HepG2 (cell line): ENCODE measurements at regions not wholly inside any gene's neighbourhood (a gene's known extent, or its start where the extent isn't known, plus 50 kb on each side); places are given as distances from the start of the nearest gene placed in this dataset.

Experiments
- CHD2 ChIP-seq: IDR thresholded peaks from 2 replicates; pipeline ENCODE4 v1.6.1; 2011; ENCODE audit warnings: low read depth, low read length, improper control_type of control experiment
- GABPB1 ChIP-seq: IDR thresholded peaks from 2 replicates; pipeline ENCODE4 v1.6.1; 2016; ENCODE audit warnings: mild to moderate bottlenecking, missing genetic modification reagents, moderate library complexity, missing compliant biosample characterization
- KAT7 ChIP-seq: IDR thresholded peaks from 2 replicates; pipeline ENCODE4 v1.6.1; 2018; ENCODE audit warnings: borderline replicate concordance, missing compliant biosample characterization
- TCF7 ChIP-seq: sonication (generic); IDR thresholded peaks from 2 replicates; pipeline ENCODE4 v1.6.1; 2016; ENCODE audit warnings: antibody characterized with exemption, low read depth
- ZFP36 ChIP-seq: fragments of 150-350 bp; IDR thresholded peaks from 2 replicates; pipeline ENCODE4 v1.6.1; 2018; ENCODE audit warnings: borderline replicate concordance, low read length, low read depth; ENCODE audit not compliant: partially characterized antibody
- ZSCAN29 ChIP-seq: sonication (generic); formaldehyde crosslinking; conservative IDR thresholded peaks from 2 replicates; pipeline ENCODE4 v1.4.0; 2020; ENCODE audit warnings: mild to moderate bottlenecking, missing genetic modification reagents
- TF ChIP-seq, protein P1 (sequence below): sonication (generic); formaldehyde crosslinking; IDR thresholded peaks from 2 replicates; pipeline ENCODE4 v1.4.0; 2020; ENCODE audit warnings: missing genetic modification reagents, borderline replicate concordance
- TF ChIP-seq, protein P2 (sequence below): sonication (generic); formaldehyde crosslinking; IDR thresholded peaks from 2 replicates; pipeline ENCODE4 v1.4.0; 2020; ENCODE audit warnings: missing genetic modification reagents
- TF ChIP-seq, protein P3 (sequence below): IDR thresholded peaks from 2 replicates; pipeline ENCODE4 v1.6.1; 2016; ENCODE audit warnings: missing genetic modification reagents, missing compliant biosample characterization
- TF ChIP-seq, protein P4 (sequence below): IDR thresholded peaks from 2 replicates; pipeline ENCODE4 v1.6.1; 2016
- TF ChIP-seq, protein P5 (sequence below), 2 experiments: IDR thresholded peaks; 2 replicates each; pipeline ENCODE4 v1.6.1; 2011 to 2012; ENCODE audit warnings: low read length in 2 of 2, borderline replicate concordance in 1 of 2, low read depth in 1 of 2, mild to moderate bottlenecking in 1 of 2, moderate library complexity in 1 of 2

DNA sequence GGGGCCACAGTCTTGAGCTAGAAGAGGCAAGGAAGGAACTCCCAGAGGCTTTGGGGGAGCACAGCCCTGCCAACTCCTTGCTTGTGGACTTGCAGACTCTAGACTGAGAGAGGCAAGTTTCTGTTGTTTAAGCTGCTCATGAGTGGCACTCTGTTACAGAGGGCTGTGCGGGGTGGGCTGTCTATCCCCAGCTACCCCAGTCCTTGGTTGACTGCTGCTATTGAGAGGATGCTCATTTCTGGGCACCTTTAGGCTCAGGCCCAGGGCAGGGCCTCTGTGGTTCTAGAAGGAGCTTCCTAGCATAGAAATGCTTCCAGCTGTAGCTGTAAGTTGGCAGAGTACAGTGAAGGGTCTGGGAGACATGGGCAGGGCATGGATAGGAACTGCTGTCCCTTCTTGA is 151.3 kb upstream of the GGTLC1 start:
- TF ChIP-seq ZFP36 = no peak
- no peak for TF ChIP-seq KAT7
- TF ChIP-seq, protein P1, sequence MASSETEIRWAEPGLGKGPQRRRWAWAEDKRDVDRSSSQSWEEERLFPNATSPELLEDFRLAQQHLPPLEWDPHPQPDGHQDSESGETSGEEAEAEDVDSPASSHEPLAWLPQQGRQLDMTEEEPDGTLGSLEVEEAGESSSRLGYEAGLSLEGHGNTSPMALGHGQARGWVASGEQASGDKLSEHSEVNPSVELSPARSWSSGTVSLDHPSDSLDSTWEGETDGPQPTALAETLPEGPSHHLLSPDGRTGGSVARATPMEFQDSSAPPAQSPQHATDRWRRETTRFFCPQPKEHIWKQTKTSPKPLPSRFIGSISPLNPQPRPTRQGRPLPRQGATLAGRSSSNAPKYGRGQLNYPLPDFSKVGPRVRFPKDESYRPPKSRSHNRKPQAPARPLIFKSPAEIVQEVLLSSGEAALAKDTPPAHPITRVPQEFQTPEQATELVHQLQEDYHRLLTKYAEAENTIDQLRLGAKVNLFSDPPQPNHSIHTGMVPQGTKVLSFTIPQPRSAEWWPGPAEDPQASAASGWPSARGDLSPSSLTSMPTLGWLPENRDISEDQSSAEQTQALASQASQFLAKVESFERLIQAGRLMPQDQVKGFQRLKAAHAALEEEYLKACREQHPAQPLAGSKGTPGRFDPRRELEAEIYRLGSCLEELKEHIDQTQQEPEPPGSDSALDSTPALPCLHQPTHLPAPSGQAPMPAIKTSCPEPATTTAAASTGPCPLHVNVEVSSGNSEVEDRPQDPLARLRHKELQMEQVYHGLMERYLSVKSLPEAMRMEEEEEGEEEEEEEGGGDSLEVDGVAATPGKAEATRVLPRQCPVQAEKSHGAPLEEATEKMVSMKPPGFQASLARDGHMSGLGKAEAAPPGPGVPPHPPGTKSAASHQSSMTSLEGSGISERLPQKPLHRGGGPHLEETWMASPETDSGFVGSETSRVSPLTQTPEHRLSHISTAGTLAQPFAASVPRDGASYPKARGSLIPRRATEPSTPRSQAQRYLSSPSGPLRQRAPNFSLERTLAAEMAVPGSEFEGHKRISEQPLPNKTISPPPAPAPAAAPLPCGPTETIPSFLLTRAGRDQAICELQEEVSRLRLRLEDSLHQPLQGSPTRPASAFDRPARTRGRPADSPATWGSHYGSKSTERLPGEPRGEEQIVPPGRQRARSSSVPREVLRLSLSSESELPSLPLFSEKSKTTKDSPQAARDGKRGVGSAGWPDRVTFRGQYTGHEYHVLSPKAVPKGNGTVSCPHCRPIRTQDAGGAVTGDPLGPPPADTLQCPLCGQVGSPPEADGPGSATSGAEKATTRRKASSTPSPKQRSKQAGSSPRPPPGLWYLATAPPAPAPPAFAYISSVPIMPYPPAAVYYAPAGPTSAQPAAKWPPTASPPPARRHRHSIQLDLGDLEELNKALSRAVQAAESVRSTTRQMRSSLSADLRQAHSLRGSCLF = no peak
- TF ChIP-seq TCF7 = no peak
- TF ChIP-seq, protein P2, sequence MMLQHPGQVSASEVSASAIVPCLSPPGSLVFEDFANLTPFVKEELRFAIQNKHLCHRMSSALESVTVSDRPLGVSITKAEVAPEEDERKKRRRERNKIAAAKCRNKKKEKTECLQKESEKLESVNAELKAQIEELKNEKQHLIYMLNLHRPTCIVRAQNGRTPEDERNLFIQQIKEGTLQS (CRISPR knock-in tag) = no peak
- TF ChIP-seq ZSCAN29 = no peak
- no peak for TF ChIP-seq CHD2
- TF ChIP-seq, protein P3, sequence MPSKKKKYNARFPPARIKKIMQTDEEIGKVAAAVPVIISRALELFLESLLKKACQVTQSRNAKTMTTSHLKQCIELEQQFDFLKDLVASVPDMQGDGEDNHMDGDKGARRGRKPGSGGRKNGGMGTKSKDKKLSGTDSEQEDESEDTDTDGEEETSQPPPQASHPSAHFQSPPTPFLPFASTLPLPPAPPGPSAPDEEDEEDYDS (CRISPR knock-in tag) = no peak
- TF ChIP-seq GABPB1 (CRISPR knock-in tag) = no peak
- TF ChIP-seq, protein P4, sequence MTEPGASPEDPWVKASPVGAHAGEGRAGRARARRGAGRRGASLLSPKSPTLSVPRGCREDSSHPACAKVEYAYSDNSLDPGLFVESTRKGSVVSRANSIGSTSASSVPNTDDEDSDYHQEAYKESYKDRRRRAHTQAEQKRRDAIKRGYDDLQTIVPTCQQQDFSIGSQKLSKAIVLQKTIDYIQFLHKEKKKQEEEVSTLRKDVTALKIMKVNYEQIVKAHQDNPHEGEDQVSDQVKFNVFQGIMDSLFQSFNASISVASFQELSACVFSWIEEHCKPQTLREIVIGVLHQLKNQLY (CRISPR knock-in tag) = no peak
- TF ChIP-seq, protein P5, sequence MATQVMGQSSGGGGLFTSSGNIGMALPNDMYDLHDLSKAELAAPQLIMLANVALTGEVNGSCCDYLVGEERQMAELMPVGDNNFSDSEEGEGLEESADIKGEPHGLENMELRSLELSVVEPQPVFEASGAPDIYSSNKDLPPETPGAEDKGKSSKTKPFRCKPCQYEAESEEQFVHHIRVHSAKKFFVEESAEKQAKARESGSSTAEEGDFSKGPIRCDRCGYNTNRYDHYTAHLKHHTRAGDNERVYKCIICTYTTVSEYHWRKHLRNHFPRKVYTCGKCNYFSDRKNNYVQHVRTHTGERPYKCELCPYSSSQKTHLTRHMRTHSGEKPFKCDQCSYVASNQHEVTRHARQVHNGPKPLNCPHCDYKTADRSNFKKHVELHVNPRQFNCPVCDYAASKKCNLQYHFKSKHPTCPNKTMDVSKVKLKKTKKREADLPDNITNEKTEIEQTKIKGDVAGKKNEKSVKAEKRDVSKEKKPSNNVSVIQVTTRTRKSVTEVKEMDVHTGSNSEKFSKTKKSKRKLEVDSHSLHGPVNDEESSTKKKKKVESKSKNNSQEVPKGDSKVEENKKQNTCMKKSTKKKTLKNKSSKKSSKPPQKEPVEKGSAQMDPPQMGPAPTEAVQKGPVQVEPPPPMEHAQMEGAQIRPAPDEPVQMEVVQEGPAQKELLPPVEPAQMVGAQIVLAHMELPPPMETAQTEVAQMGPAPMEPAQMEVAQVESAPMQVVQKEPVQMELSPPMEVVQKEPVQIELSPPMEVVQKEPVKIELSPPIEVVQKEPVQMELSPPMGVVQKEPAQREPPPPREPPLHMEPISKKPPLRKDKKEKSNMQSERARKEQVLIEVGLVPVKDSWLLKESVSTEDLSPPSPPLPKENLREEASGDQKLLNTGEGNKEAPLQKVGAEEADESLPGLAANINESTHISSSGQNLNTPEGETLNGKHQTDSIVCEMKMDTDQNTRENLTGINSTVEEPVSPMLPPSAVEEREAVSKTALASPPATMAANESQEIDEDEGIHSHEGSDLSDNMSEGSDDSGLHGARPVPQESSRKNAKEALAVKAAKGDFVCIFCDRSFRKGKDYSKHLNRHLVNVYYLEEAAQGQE (IDR thresholded peaks at IDR 0.05; ENCODE audit: borderline replicate concordance in 1 of 2, low read depth in 1 of 2, low read length in 2 of 2) = no peak
